Liver (tissue), 8 donors: ENCODE measurements at regions not wholly inside any gene's neighbourhood (a gene's known extent, or its start where the extent isn't known, plus 50 kb on each side); places are given as distances from the start of the nearest gene placed in this dataset.

Source experiments
- DNase-seq: peaks from one replicate; pipeline ENCODE4 v3.0.0-alpha.2; 2017; ENCODE audit warnings: low spot score
- H3K27ac ChIP-seq, 2 donors: one replicate each; pipeline ENCODE4 v1.7.0; 2013; ENCODE audit warnings: inconsistent platforms in 2 of 2, low read length in 2 of 2, control low read depth in 1 of 2, low read depth in 1 of 2, mild to moderate bottlenecking in 1 of 2
- H3K27me3 ChIP-seq, 4 donors: one replicate each; pipeline versions ENCODE4 v1.6.1 to v1.7.0; 2013; ENCODE audit warnings: low read length in 3 of 4, inconsistent platforms in 1 of 4, mild to moderate bottlenecking in 1 of 4, moderate library complexity in 1 of 4; ENCODE audit not compliant: control insufficient read depth in 4 of 4, insufficient read depth in 4 of 4
- H3K36me3 ChIP-seq, 4 donors: one replicate each; pipeline versions ENCODE4 v1.6.1 to v1.7.0; 2013; ENCODE audit warnings: low read length in 3 of 4, mild to moderate bottlenecking in 3 of 4, low read depth in 1 of 4, moderate library complexity in 1 of 4; ENCODE audit not compliant: control insufficient read depth in 4 of 4, insufficient read depth in 3 of 4
- H3K4me1 ChIP-seq, 4 donors: one replicate each; pipeline versions ENCODE4 v1.6.1 to v1.7.0; 2013; ENCODE audit warnings: low read length in 3 of 4, mild to moderate bottlenecking in 3 of 4, moderate library complexity in 1 of 4; ENCODE audit not compliant: control insufficient read depth in 4 of 4, insufficient read depth in 4 of 4
- H3K4me3 ChIP-seq, 3 donors: one replicate each; pipeline versions ENCODE4 v1.6.1 to v1.7.0; 2013; ENCODE audit warnings: low read length in 3 of 3, control low read depth in 1 of 3, low read depth in 1 of 3, mild to moderate bottlenecking in 1 of 3
- H3K9ac ChIP-seq, 2 donors: one replicate each; pipeline ENCODE4 v1.7.0; 2013; ENCODE audit warnings: low read length in 2 of 2, mild to moderate bottlenecking in 2 of 2, moderate library complexity in 2 of 2, control low read depth in 1 of 2, low read depth in 1 of 2
- H3K9me3 ChIP-seq, 4 donors: one replicate each; pipeline versions ENCODE4 v1.6.1 to v1.7.0; 2013; ENCODE audit warnings: low read length in 3 of 4; ENCODE audit not compliant: control insufficient read depth in 4 of 4
- ATF3 ChIP-seq: IDR thresholded peaks from 2 replicates; pipeline ENCODE4 v1.6.1; 2016; ENCODE audit warnings: antibody characterized with exemption
- CTCF ChIP-seq: fragments of 150-350 bp; IDR thresholded peaks from 2 replicates; pipeline ENCODE4 v1.5.1; 2017; ENCODE audit warnings: improper control_type of control experiment, low read depth, low read length; ENCODE audit not compliant: missing input control
- EGR1 ChIP-seq, 2 donors: IDR thresholded peaks; 2 replicates each; pipeline ENCODE4 v1.6.1; 2016 to 2018; ENCODE audit warnings: antibody characterized with exemption in 2 of 2, low read depth in 2 of 2
- FOXA1 ChIP-seq: IDR thresholded peaks from 2 replicates; pipeline ENCODE4 v1.6.1; 2016; ENCODE audit warnings: antibody characterized with exemption
- FOXA2 ChIP-seq: IDR thresholded peaks from 2 replicates; pipeline ENCODE4 v1.6.1; 2016; ENCODE audit warnings: antibody characterized with exemption
- GABPA ChIP-seq, 2 donors: IDR thresholded peaks in 1 of 2; conservative IDR thresholded peaks in 1 of 2; 2 replicates each; pipeline ENCODE4 v1.6.1; 2016; ENCODE audit warnings: antibody characterized with exemption in 2 of 2, mild to moderate bottlenecking in 1 of 2, moderate library complexity in 1 of 2
- HNF4A ChIP-seq, 2 donors: conservative IDR thresholded peaks; 2 replicates each; pipeline ENCODE4 v1.6.1; 2016; ENCODE audit warnings: antibody characterized with exemption in 2 of 2, mild to moderate bottlenecking in 2 of 2
- HNF4G ChIP-seq: IDR thresholded peaks from 2 replicates; pipeline ENCODE4 v1.6.1; 2016; ENCODE audit warnings: antibody characterized with exemption
- JUND ChIP-seq, 2 donors: IDR thresholded peaks; 2 replicates each; pipeline ENCODE4 v1.6.1; 2016; ENCODE audit warnings: antibody characterized with exemption in 2 of 2
- MAX ChIP-seq: IDR thresholded peaks from 2 replicates; pipeline ENCODE4 v1.6.1; 2016; ENCODE audit warnings: antibody characterized with exemption
- RAD21 ChIP-seq, 2 donors: IDR thresholded peaks; 2 replicates each; pipeline ENCODE4 v1.6.1; 2016; ENCODE audit warnings: antibody characterized with exemption in 2 of 2, mild to moderate bottlenecking in 2 of 2
- RXRA ChIP-seq, 2 donors: IDR thresholded peaks; 2 replicates each; pipeline ENCODE4 v1.6.1; 2017 to 2018; ENCODE audit warnings: antibody characterized with exemption in 2 of 2, mild to moderate bottlenecking in 1 of 2
- SP1 ChIP-seq: IDR thresholded peaks from 2 replicates; pipeline ENCODE4 v1.6.1; 2018; ENCODE audit warnings: antibody characterized with exemption, mild to moderate bottlenecking
- TAF1 ChIP-seq: conservative IDR thresholded peaks from 2 replicates; pipeline ENCODE4 v1.6.1; 2016; ENCODE audit warnings: antibody characterized with exemption, mild to moderate bottlenecking
- YY1 ChIP-seq: IDR thresholded peaks from 2 replicates; pipeline ENCODE4 v1.6.1; 2016; ENCODE audit warnings: antibody characterized with exemption, mild to moderate bottlenecking
- WGBS: extraction: QIAGEN DNeasy Blood & Tissue Kit; methylation state at CpG from one replicate; pipeline ENCODE4 v1.1.7; 2013; 5-methylcytosine and 5-hydroxymethylcytosine counted together
- TF ChIP-seq, protein P1 (sequence below): IDR thresholded peaks from 2 replicates; pipeline ENCODE4 v1.6.1; 2016; ENCODE audit warnings: antibody characterized with exemption, mild to moderate bottlenecking
- donor health status: healthy.
- donor health status: healthy.
- donor health status: healthy.
- donor health status: healthy.
- donor health status: healthy.

DNA sequence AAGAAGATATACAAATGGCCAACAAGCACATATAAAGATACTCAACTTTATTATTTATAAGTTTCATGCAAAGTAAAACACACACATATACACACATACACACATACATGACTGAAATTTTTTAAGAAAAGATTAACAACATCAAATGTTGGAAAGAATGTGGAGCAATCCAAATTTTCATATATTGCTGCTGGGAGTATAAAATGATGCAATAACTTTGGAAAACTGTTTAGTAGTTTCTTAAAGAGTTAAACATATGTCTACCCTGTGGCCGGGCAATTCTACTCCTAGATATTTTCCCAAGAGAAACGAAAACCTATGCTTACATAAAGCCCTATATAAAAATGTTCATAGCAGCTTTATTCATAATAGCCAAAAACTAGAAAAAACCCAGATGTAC, 99.8 kb upstream of the NR4A3 start:
- no peak overlapping the region for H3K9ac ChIP-seq
- H3K27me3 ChIP-seq = no peaks in the 10 kb centered on the region
- no peak overlapping the region for H3K27ac ChIP-seq
- TF ChIP-seq SP1 (no peak), ATF3 (no peak), RXRA (IDR thresholded peaks at IDR 0.05) (no peak), HNF4G (no peak), FOXA2 (no peak), TAF1 (no peak), EGR1 (IDR thresholded peaks at IDR 0.05; ENCODE audit: low read depth in 2 of 2) (no peak), YY1 (no peak), CTCF (no peak), JUND (IDR thresholded peaks at IDR 0.05) (no peak), GABPA (IDR thresholded peaks at IDR 0.05 in 1 of 2, conservative IDR thresholded peaks at IDR 0.05 in 1 of 2) (no peak), RAD21 (IDR thresholded peaks at IDR 0.05) (no peak), FOXA1 (no peak)
- TF ChIP-seq, protein P1, sequence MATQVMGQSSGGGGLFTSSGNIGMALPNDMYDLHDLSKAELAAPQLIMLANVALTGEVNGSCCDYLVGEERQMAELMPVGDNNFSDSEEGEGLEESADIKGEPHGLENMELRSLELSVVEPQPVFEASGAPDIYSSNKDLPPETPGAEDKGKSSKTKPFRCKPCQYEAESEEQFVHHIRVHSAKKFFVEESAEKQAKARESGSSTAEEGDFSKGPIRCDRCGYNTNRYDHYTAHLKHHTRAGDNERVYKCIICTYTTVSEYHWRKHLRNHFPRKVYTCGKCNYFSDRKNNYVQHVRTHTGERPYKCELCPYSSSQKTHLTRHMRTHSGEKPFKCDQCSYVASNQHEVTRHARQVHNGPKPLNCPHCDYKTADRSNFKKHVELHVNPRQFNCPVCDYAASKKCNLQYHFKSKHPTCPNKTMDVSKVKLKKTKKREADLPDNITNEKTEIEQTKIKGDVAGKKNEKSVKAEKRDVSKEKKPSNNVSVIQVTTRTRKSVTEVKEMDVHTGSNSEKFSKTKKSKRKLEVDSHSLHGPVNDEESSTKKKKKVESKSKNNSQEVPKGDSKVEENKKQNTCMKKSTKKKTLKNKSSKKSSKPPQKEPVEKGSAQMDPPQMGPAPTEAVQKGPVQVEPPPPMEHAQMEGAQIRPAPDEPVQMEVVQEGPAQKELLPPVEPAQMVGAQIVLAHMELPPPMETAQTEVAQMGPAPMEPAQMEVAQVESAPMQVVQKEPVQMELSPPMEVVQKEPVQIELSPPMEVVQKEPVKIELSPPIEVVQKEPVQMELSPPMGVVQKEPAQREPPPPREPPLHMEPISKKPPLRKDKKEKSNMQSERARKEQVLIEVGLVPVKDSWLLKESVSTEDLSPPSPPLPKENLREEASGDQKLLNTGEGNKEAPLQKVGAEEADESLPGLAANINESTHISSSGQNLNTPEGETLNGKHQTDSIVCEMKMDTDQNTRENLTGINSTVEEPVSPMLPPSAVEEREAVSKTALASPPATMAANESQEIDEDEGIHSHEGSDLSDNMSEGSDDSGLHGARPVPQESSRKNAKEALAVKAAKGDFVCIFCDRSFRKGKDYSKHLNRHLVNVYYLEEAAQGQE = no peak
- H3K36me3 ChIP-seq = no peaks in the 10 kb centered on the region
- WGBS = 78% methylated on average over 2 of the region's 2 CpGs
- no peak overlapping the region for H3K4me3 ChIP-seq
- H3K9me3 ChIP-seq = no peaks in the 10 kb centered on the region
- DNase-seq = no peak
- H3K4me1 ChIP-seq = no peaks in the 10 kb centered on the region

DNA sequence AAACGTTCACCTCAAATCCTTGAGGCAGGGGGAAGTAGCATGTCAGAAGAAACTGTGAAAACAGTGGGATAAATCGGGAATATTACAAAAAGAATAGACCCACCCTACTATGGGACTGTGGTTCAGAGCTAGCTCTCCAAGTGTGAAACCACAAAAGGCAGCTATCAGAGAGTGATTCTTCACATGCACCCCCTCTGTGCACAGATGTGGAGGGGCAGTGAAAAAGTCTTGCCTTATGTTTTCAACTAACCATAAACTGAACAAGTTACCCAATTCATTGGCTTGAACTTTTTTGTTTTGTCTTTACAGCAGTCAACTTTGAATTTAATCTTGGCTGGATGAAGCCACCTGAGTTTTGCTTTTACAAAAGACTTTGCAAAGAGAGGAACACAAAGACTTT, 98.8 kb upstream of the NR4A3 start:
- Histone ChIP-seq H3K4me1 (no peaks in the 10 kb centered on the region), H3K4me3 (no peak overlapping the region), H3K36me3 (no peaks in the 10 kb centered on the region), H3K9me3 (no peaks in the 10 kb centered on the region), H3K27ac (no peak overlapping the region), H3K9ac (no peak overlapping the region), H3K27me3 (no peaks in the 10 kb centered on the region)
- no peak for DNase-seq
- TF ChIP-seq JUND (IDR thresholded peaks at IDR 0.05) (no peak), YY1 (no peak), CTCF (no peak), GABPA (IDR thresholded peaks at IDR 0.05 in 1 of 2, conservative IDR thresholded peaks at IDR 0.05 in 1 of 2) (no peak), FOXA1 (no peak), RAD21 (IDR thresholded peaks at IDR 0.05) (no peak), MAX (no peak), ATF3 (no peak), HNF4G (no peak), FOXA2 (no peak), TAF1 (no peak), HNF4A (conservative IDR thresholded peaks at IDR 0.05) (no peak), EGR1 (IDR thresholded peaks at IDR 0.05; ENCODE audit: low read depth in 2 of 2) (no peak)
- TF ChIP-seq, protein P1 = no peak
- WGBS = 49% methylated on average over 2 of the region's 2 CpGs
